HG02763 (cell line): ENCODE measurements at regions not wholly inside any gene's neighbourhood (a gene's known extent, or its start where the extent isn't known, plus 50 kb on each side); places are given as distances from the start of the nearest gene placed in this dataset.

Experiments used
- ATAC-seq: cut with Tn5 transposase; IDR thresholded peaks from one replicate; pipeline ENCODE4 v1.9.1; 2021; ENCODE audit warnings: mild to moderate bottlenecking, moderate library complexity; ENCODE audit not compliant: unreplicated experiment

DNA sequence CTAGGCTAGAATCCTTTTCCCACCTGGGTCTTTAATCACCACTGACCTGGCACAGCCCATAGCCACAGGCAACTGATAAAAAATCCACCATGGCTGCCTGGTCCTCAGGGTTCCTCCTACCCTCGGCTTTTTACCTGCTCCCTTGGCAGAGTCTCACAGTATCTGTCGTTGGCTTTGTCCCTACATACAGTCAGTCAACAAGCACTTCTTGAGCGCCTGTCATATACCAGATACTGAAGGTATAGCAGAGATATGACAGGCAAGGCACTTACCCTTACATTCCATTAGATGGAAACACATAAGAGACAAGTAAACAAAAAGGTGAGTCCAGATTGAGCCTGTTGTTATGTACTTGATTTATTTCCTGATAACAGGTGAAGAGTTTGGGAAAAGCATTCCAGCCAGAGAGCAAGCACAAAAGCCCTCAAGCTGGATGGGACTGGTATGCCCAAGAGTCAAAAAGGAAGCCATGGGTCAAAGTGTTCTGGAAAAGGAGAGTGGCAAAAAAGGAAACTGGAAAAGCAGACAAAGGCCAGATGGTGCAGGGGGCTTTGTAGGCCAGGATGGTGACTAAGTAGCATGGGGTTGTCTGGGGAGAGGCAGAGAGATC is 247.0 kb downstream of the CHD9NB start:
- no peak for ATAC-seq

DNA sequence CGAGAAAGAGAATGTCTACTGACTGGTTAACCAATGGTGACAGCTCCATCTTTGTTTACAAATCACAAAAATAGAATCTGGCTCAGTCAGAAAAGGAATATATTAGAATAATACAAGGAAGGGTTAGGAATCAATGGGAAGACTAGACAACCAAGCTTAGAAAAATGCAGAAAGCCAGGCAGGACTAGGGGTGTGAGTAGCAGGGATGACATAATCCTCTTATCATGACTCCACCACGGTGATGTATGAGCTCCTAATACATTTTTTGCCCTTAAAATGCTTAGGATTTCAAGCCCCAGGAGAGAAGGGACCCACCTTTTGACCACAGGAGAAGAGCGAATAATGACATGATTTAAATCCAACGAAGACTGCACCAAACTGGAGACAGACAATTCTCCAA is 252.3 kb downstream of the CHD9NB start:
- ATAC-seq, result no peak

DNA sequence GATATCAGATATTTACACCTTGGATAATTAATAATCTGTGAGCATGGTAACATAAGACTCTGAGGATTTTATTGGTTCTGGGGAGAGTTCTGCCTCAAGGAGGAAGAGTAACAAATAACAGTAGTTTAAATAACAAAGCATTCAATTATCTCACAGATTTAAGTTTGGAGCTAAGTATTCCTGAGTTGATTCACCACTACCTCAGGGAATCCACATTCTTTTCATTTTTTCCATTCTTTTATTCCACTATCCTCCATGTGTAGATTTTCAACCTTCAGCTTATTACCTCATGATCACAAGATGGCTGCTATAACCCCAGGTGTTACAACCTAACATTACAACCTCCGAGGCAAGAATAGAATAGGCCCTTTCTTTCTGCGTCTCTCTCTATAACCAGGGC is 252.2 kb upstream of the TOX3 start:
- no peak for ATAC-seq

- ATAC-seq, result no peak
Observed at GRCh38 chr16:52787709-52788108, 240.8 kb upstream of the TOX3 start.

- ATAC-seq, result no peak
Observed at GRCh38 chr16:52786091-52786490, 239.1 kb upstream of the TOX3 start.

DNA sequence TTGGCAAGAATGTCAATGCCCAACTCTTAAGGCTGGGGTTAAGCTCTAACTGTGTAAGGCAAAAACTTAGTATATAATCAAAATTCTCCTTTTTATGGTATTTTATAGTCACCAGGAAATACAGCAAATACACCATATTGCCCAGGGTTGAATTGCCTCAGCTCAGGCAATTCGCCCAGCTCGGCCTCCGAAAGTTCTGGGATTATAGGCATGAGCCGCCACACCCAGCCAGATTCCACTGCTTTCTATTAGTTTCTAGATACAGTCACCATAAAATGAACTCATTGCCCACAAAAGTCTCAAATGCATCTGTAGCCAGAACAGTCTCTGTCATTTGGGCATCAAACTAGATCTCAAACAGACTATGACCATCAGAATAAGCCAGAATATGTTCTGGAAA is 238.7 kb upstream of the TOX3 start:
- no peak for ATAC-seq

DNA sequence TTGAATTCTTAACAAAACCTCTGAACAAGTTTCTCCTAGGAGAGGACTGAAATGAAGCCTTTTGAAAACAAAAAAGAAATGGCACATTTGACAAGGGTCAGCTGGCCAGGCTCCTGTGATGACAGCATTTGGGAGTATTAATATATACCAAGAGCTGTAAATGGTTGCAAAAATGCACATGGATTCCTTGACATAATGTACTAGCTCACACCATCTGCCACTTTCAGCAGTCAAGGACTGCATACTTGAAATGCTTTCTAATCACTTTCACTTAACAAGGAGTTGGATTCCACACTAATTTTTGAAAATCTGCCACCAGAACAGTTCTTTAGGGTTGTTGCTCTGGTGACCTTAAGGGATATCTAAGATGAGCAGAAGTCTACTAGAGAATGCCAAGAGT is 236.7 kb upstream of the TOX3 start:
- ATAC-seq, result no peak

GRCh38 chr16:52781005-52781630 is 234.2 kb upstream of the TOX3 start:
- ATAC-seq, result no peak

DNA sequence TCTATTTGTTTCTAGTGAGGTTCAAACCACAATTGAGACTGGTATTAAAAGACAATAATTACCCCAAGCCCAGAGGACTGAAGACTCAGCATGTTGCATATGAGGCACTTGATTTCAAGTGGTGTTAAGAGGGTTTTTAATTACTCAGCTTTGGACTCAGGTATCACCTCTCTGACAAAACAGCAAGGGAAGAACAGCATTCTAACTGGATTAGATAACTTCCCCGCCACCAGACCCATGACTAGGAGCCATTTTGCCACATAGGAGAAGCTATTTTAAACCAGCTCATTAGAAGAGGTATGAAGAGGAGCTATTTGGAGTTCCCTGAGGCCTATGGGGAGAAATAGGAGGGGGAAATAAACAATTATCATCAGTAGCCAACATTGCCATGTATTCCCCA is 226.1 kb upstream of the TOX3 start:
- ATAC-seq, result no peak

- no peak for ATAC-seq
Observed at GRCh38 chr16:52770828-52771227, 223.9 kb upstream of the TOX3 start.

DNA sequence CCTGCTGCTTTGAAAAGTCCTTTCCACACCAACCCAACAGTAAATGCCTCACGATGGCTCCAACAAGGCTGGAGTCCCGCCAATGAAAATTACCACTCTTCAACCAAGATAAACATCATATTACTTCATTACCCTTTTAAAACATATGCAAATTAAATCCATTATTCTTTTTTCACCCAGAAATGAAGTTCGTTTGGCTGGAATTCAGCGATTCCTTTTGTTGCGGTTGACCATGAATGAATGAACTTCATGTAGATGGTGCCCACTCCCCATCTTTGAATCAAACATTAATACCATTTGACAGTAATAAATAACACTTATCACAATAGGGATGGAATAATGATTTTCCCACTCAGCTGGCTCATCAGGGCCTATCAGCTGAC is 211.5 kb upstream of the TOX3 start:
- no peak for ATAC-seq

DNA sequence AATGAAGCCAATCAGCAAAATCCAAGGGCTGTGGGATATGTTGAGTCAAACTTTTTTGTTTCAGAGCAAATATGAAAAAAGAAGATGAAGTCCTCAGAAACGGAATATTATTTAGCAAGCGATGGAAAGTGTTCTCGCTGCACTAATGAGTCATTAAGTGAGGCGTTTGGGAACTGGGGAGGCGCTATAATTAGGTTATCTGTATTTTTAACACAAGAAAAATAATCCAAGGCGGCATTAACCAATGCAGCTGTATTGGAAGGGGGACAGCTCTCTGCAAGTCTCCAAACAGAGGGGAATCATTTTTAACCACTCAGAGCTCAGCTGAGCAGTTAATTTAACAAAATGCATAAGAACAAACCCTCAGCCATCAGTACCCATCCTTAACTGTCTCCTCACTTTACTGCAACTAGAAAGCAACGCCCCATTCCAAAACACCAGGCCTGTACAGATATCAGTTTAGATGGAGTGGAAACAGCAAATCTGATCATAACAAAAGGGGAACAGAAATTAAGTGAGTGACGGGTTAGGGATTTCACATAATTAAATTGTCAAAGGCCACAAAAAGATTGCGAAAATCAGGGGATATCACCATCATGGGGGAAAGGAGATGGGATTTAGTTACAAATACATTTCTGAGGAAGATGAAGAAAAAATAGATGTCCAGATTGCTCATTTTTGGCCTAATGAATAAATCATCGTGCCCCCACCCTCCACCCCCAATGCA is 211.0 kb upstream of the TOX3 start:
- ATAC-seq, result no peak

DNA sequence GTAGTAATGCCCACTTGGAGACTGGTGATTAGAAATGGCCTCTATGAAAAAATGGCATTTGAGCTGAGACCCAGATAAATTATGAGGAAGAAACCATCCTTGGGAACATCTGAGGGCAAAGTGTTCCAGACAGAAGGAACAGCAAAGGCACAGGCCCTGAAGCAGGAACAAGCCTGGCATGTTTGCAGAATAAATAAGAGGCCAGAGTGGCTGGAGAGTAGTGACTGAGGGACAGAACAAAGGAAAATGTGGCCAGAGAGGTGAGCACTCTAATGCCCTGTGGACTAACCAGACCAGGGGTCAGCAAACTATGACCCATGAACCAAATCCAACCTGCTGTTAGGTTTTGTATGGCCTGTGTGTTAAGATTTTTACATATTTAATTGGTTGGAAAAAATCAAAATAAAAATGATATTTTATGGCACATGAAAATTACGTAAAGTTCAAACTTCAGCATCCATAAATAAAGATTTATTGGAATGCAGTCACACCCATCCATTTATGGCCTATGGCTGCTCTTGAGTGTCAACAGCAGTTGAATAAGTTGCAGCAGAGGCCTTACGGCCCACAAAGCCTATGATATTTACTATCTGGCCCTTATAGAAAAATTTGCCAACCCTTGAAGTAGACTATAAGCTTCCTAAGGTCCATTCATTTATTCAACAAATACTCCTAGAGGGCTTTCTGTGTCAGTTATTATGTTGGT is 210.0 kb upstream of the TOX3 start:
- ATAC-seq, result no peak

DNA sequence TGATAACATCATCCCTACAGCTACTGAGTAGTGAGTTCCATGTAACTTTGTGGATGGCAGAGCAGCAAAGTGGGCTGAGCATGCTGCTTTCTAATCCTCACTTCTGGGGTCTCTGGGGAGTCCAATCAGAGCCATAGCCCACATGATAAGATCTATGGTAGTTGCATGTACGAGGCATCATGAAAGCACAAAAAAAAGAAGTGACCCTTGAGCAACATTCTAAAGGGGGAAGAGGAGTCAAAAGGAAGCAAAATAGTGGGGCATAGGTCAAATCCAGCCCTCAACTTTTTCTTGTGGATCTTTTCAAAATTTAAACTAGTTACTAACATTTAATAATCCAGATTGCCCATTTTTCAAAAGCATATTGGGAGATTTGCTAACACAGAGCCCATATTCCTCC is 208.5 kb upstream of the TOX3 start:
- no peak for ATAC-seq

GRCh38 chr16:52751035-52751434 is 204.1 kb upstream of the TOX3 start:
- no peak for ATAC-seq

DNA sequence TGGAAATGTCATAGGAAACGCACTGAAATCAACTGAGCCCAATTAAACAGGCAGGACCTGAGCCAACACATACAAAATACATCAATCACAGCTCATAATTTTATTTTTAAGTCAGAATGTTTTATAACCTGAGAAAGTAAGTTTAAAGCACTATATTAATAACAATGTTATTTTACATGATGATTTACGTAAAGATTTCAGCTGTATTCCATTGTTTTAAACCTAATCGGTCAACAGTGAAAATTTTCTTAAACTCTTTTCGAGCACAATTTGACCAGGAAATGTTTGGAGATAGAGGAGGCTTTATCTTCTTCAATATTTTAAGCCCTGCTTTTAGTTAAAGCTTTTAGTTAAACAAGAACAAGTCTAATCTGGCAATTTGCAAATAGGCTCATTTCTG is 201.8 kb upstream of the TOX3 start:
- no peak for ATAC-seq

GRCh38 chr16:52747088-52747595 is 200.2 kb upstream of the TOX3 start:
- ATAC-seq, result no peak

DNA sequence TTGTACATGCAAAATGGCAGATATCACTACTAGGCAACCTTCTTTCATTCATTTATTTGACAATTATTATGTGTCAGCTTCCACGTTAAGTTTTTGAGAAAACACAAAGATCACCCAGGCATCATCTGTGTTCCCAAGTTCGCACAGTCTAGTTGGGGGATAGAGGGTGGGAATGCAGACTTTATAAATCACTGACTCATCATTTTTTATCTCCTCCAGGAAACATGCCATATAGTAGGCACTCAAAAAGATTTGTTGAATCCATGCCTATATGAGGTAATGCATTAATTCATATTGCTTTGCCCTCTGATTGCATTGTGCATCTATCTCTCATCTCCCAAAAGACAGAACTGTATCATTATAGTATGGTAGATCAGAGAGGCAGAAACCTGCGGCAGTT is 196.8 kb upstream of the TOX3 start:
- ATAC-seq, result no peak

- no peak for ATAC-seq
Observed at GRCh38 chr16:52742608-52743170, 195.7 kb upstream of the TOX3 start.

DNA sequence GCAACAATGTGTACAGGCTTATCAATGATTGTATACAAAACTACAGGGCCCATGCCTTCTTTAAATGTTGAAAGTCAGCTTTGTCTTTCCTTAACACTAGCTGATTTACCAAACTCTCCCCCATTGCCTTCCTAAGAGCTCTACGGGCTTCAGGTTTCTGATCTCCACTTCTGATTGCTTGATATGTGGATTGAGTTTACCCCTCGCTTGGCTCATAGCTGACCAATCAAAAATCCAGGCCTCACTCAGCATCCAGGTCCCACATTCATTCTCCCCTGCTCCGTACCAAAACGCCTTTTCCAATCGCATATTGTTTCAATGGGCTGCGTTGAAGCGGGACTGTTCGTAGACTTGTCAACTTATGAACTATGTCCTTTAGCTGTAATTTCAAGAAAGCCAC is 195.1 kb upstream of the TOX3 start:
- no peak for ATAC-seq

DNA sequence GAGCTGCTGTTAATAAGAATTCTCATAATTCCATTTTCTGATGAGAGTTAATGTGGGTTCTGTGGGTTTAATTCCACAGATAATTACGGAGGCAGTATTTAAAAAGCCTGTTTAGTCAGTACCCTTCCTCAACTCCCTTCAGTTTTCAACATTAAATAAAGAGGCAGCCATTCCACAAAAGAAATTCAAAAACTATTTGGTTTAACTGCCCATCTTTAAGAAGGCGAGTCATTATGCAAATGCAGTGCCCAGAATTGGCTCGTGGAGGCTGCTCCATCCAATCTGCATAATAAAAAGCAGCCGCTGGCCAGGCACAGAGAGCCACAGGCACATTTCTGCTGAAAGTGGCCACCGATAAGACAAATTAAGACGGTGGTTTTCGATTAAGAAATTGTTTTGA is 194.4 kb upstream of the TOX3 start:
- no peak for ATAC-seq
